SK-N-SH (cell line): ENCODE measurements at regions not wholly inside any gene's neighbourhood (a gene's known extent, or its start where the extent isn't known, plus 50 kb on each side); places are given as distances from the start of the nearest gene placed in this dataset.

ENCODE experiments used
- CTCF ChIA-PET: fragments of 300-600, 350-600 bp; formaldehyde crosslinking; extraction: SDS; loops from one replicate; lab custom pipeline; 2021; lab: Yijun Ruan, JAX
- POLR2A ChIA-PET: fragments of 350-600 bp; sonication (Branson Sonifier 250); formaldehyde crosslinking; extraction: SDS; loops from one replicate; lab custom pipeline; 2020; ENCODE audit warnings: antibody characterized with exemption, inconsistent platforms; lab: Yijun Ruan, JAX
- DNase-seq: peaks from one replicate; pipeline ENCODE4 v3.0.0; 2012
- H2AFZ ChIP-seq: fragments of 200-600 bp; sonication (generic); 2 replicates; pipeline ENCODE4 v1.8.1; 2016; ENCODE audit warnings: antibody characterized with exemption, mild to moderate bottlenecking, low read depth
- H3F3A ChIP-seq: fragments of 200-600 bp; sonication (generic); replicated peaks from 2 replicates; pipeline ENCODE3; 2016; ENCODE audit warnings: antibody characterized with exemption, mild to moderate bottlenecking; ENCODE audit not compliant: insufficient read depth
- H3K27ac ChIP-seq, 2 experiments: fragments of 200-500 bp in 1 of 2; fragments of 200-600 bp in 1 of 2; sonication (Bioruptor generic) in 1 of 2; sonication (generic), shearing (Covaris generic) in 1 of 2; 2 replicates each; pipeline versions ENCODE4 v1.5.1 to v1.6.1; 2014 to 2016; ENCODE audit warnings: low read depth in 2 of 2, inconsistent platforms in 1 of 2, low read length in 1 of 2, mild to moderate bottlenecking in 1 of 2, mixed read lengths in 1 of 2
- H3K27me3 ChIP-seq: fragments of 200-600 bp; sonication (generic), shearing (Covaris generic); 2 replicates; pipeline ENCODE4 v1.6.1; 2016; ENCODE audit warnings: mixed run types; ENCODE audit not compliant: insufficient read depth
- H3K36me3 ChIP-seq, 2 experiments: fragments of 200-500 bp in 1 of 2; fragments of 200-600 bp in 1 of 2; sonication (Bioruptor generic) in 1 of 2; sonication (generic) in 1 of 2; replicated peaks in 1 of 2; 2 replicates each; pipeline versions ENCODE3 to v1.5.1; 2014 to 2016; ENCODE audit warnings: low read length in 1 of 2, mild to moderate bottlenecking in 1 of 2; ENCODE audit not compliant: insufficient read depth in 2 of 2, control insufficient read depth in 1 of 2
- H3K4me1 ChIP-seq, 2 experiments: fragments of 200-500 bp in 1 of 2; fragments of 200-600 bp in 1 of 2; sonication (Bioruptor generic) in 1 of 2; sonication (generic), shearing (Covaris generic) in 1 of 2; 2 replicates each; pipeline versions ENCODE4 v1.5.1 to v1.6.1; 2014 to 2016; ENCODE audit warnings: low read depth in 1 of 2, low read length in 1 of 2, mixed run types in 1 of 2; ENCODE audit not compliant: insufficient read depth in 2 of 2, control insufficient read depth in 1 of 2
- H3K4me2 ChIP-seq: fragments of 200-600 bp; sonication (generic), shearing (Covaris generic); 2 replicates; pipeline ENCODE4 v1.6.1; 2017; ENCODE audit warnings: mixed run types
- H3K4me3 ChIP-seq, 2 experiments: fragments of 200-500 bp in 1 of 2; fragments of 200-600 bp in 1 of 2; sonication (Bioruptor generic) in 1 of 2; sonication (generic), shearing (Covaris generic) in 1 of 2; 2 replicates each; pipeline versions ENCODE4 v1.5.1 to v1.8.1; 2014 to 2016; ENCODE audit warnings: low read depth in 2 of 2, inconsistent platforms in 1 of 2, low read length in 1 of 2, mild to moderate bottlenecking in 1 of 2, mixed read lengths in 1 of 2, moderate library complexity in 1 of 2
- H3K79me2 ChIP-seq: fragments of 200-600 bp; sonication (generic); 2 replicates; pipeline ENCODE4 v1.8.1; 2017; ENCODE audit warnings: mild to moderate bottlenecking; ENCODE audit not compliant: insufficient read depth
- H3K9ac ChIP-seq: fragments of 200-600 bp; sonication (generic); 2 replicates; pipeline ENCODE4 v1.6.1; 2017; ENCODE audit warnings: mixed run types
- H3K9me2 ChIP-seq: fragments of 200-600 bp; sonication (generic); 2 replicates; pipeline ENCODE4 v1.6.1; 2017; ENCODE audit warnings: mixed run types
- H3K9me3 ChIP-seq: fragments of 200-600 bp; sonication (generic); 2 replicates; pipeline ENCODE4 v1.6.1; 2017; ENCODE audit warnings: mixed run types, mild to moderate bottlenecking, moderate library complexity
- H4K20me1 ChIP-seq: fragments of 200-600 bp; sonication (generic); 2 replicates; pipeline ENCODE4 v1.6.1; 2017; ENCODE audit warnings: mild to moderate bottlenecking, mixed run types; ENCODE audit not compliant: insufficient read depth
- CHD2 ChIP-seq: fragments of 150-350 bp; IDR thresholded peaks from 2 replicates; pipeline ENCODE4 v1.6.1; 2018; ENCODE audit warnings: low read length; ENCODE audit not compliant: partially characterized antibody
- ELF1 ChIP-seq: IDR thresholded peaks from 2 replicates; pipeline ENCODE4 v1.4.0; 2012
- EP300 ChIP-seq, 2 experiments: IDR thresholded peaks; 2 replicates each; pipeline versions ENCODE4 v1.4.0 to v1.6.1; 2012; ENCODE audit warnings: borderline replicate concordance in 1 of 2, low read depth in 1 of 2, low read length in 1 of 2
- EZH2phosphoT487 ChIP-seq: fragments of 200-600 bp; sonication (generic); IDR thresholded peaks from 2 replicates; pipeline ENCODE4 v1.6.1; 2017; ENCODE audit warnings: low read depth, mixed run types, mild to moderate bottlenecking, antibody characterized with exemption, moderate library complexity, borderline replicate concordance
- FOSL2 ChIP-seq: IDR thresholded peaks from 2 replicates; pipeline ENCODE4 v1.4.0; 2012; ENCODE audit warnings: low read depth, mild to moderate bottlenecking, moderate library complexity, borderline replicate concordance
- FOXJ3 ChIP-seq: sonication (generic); formaldehyde crosslinking; IDR thresholded peaks from 2 replicates; pipeline ENCODE4 v1.5.1; 2020; ENCODE audit warnings: mild to moderate bottlenecking, missing genetic modification reagents
- FOXM1 ChIP-seq: IDR thresholded peaks from 2 replicates; pipeline ENCODE4 v1.4.0; 2012; ENCODE audit warnings: low read depth, mild to moderate bottlenecking
- GATA2 ChIP-seq: sonication (generic); formaldehyde crosslinking; IDR thresholded peaks from 2 replicates; pipeline ENCODE4 v1.5.0; 2020; ENCODE audit warnings: mild to moderate bottlenecking, missing genetic modification reagents
- MEF2A ChIP-seq: IDR thresholded peaks from 2 replicates; pipeline ENCODE4 v1.4.0; 2012; ENCODE audit warnings: low read depth, borderline replicate concordance
- MXI1 ChIP-seq: IDR thresholded peaks from 2 replicates; pipeline ENCODE4 v1.6.1; 2012; ENCODE audit warnings: mild to moderate bottlenecking, low read depth, low read length, improper control_type of control experiment
- NFIC ChIP-seq: IDR thresholded peaks from 2 replicates; pipeline ENCODE4 v1.4.0; 2012; ENCODE audit warnings: borderline replicate concordance
- NRF1 ChIP-seq: IDR thresholded peaks from 2 replicates; pipeline ENCODE4 v1.6.1; 2012; ENCODE audit warnings: low read depth, mild to moderate bottlenecking, low read length
- POLR2AphosphoS5 ChIP-seq: IDR thresholded peaks from 2 replicates; pipeline ENCODE4 v1.6.1; 2012; ENCODE audit warnings: low read depth, low read length
- RCOR1 ChIP-seq: fragments of 150-350 bp; IDR thresholded peaks from 2 replicates; pipeline ENCODE4 v1.6.1; 2017; ENCODE audit warnings: antibody characterized with exemption, low read length
- RFX5 ChIP-seq: IDR thresholded peaks from 2 replicates; pipeline ENCODE4 v1.6.1; 2012; ENCODE audit warnings: mild to moderate bottlenecking, improper control_type of control experiment, low read length
- RXRA ChIP-seq: IDR thresholded peaks from 2 replicates; pipeline ENCODE4 v1.4.0; 2012; ENCODE audit warnings: low read depth, mild to moderate bottlenecking, borderline replicate concordance
- SIN3A ChIP-seq: IDR thresholded peaks from 2 replicates; pipeline ENCODE4 v1.6.1; 2012; ENCODE audit warnings: low read depth, mild to moderate bottlenecking, low read length, moderate library complexity, borderline replicate concordance
- SMC3 ChIP-seq: IDR thresholded peaks from 2 replicates; pipeline ENCODE4 v1.6.1; 2012; ENCODE audit warnings: low read depth, low read length, improper control_type of control experiment
- TAF1 ChIP-seq: IDR thresholded peaks from 2 replicates; pipeline ENCODE4 v1.6.1; 2012; ENCODE audit warnings: low read depth, mild to moderate bottlenecking, low read length, moderate library complexity, borderline replicate concordance
- TCF12 ChIP-seq: IDR thresholded peaks from 2 replicates; pipeline ENCODE4 v1.4.0; 2012
- WGBS: methylation state at CpG from one replicate; pipeline ENCODE4 v1.1.6; 2017; ENCODE audit warnings: low lambda C conversion rate; 5-methylcytosine and 5-hydroxymethylcytosine counted together
- TF ChIP-seq, protein P1 (sequence below): IDR thresholded peaks from 2 replicates; pipeline ENCODE4 v1.4.0; 2012; ENCODE audit warnings: low read depth, borderline replicate concordance
- TF ChIP-seq, protein P2 (sequence below): IDR thresholded peaks from 2 replicates; pipeline ENCODE4 v1.4.0; 2012; ENCODE audit warnings: low read depth
- TF ChIP-seq, protein P3 (sequence below): IDR thresholded peaks from 2 replicates; pipeline ENCODE4 v1.6.1; 2012; ENCODE audit warnings: mild to moderate bottlenecking, low read depth, low read length, moderate library complexity
- TF ChIP-seq, protein P4 (sequence below): IDR thresholded peaks from 2 replicates; pipeline ENCODE4 v1.4.0; 2012; ENCODE audit warnings: low read depth, borderline replicate concordance

DNA sequence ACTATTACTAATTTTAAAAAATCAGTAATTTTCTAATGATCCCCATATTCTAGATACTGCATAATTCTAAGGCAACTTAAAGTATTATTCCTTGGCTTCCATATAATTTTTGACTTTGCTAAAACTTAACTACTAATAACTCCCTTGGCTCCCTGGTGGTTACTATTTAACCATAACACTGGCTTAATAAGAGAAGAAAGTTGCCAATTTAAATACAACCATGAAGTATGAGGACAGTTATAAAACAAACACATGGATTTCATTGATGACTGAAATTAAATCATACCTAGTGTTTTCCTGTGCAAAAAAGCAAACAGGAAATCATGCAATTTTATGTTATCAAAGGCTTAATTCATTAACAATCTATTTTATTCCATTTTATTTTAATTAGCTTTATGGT is 1073.9 kb downstream of the GRM8 start:
- DNase-seq: no peak
- H3K27me3 ChIP-seq: no peaks in the 10 kb centered on the region
- TF ChIP-seq FOXM1: no peak
- TF ChIP-seq CHD2: no peak
- no peak for TF ChIP-seq SIN3A
- TF ChIP-seq POLR2AphosphoS5: no peak
- TF ChIP-seq RXRA: no peak
- no peak for TF ChIP-seq TCF12
- no peak for TF ChIP-seq MXI1
- TF ChIP-seq ELF1: no peak
- no peak for TF ChIP-seq GATA2 (CRISPR knock-in tag)
- TF ChIP-seq, all 33 proteins: peak for 0
- H3K79me2 ChIP-seq: no peaks in the 10 kb centered on the region
- no peaks in the 10 kb centered on the region for H3K4me1 ChIP-seq
- ChIA-PET CTCF (no interaction called here), POLR2A (no interaction called here)
- no peak overlapping the region for H3K9ac ChIP-seq
- H3K4me3 ChIP-seq: no peak overlapping the region
- no peaks in the 10 kb centered on the region for H4K20me1 ChIP-seq
- H3K4me2 ChIP-seq: no peak overlapping the region
- no peaks in the 10 kb centered on the region for H3K9me2 ChIP-seq
- H2AFZ ChIP-seq: no peak overlapping the region
- no peak overlapping the region for H3K27ac ChIP-seq
- no peaks in the 10 kb centered on the region for H3K36me3 ChIP-seq
- no peaks in the 10 kb centered on the region for H3K9me3 ChIP-seq
- H3F3A ChIP-seq: no peaks in the 10 kb centered on the region

DNA sequence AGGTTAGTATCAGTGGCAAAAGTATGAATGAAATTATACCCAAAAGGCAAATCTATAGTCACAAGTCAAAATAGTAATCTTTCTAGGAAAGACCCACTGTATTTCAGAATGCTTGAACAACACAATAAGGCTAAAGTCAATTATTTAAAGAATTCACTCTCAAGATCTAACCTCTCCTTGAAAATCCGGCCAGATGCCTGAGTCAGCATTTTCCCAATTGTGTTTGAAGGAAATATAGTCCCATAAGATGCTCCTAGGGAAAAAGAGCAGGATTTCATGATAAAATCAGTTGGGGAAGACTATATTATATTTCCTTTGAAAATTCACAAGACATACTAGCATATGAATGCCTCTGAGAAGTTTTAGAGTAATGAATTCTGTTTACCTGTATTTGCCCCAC is 1075.0 kb downstream of the GRM8 start:
- Histone ChIP-seq H3K9ac (no peak overlapping the region), H3F3A (no peaks in the 10 kb centered on the region), H3K36me3 (no peaks in the 10 kb centered on the region), H2AFZ (no peak overlapping the region), H3K4me3 (no peak overlapping the region), H3K27me3 (no peaks in the 10 kb centered on the region), H3K27ac (no peak overlapping the region), H3K9me2 (no peaks in the 10 kb centered on the region), H3K9me3 (no peaks in the 10 kb centered on the region), H4K20me1 (no peaks in the 10 kb centered on the region), H3K4me1 (no peaks in the 10 kb centered on the region), H3K79me2 (no peaks in the 10 kb centered on the region), H3K4me2 (no peak overlapping the region)
- TF ChIP-seq TAF1 (no peak), FOXJ3 (CRISPR knock-in tag) (no peak), NFIC (no peak), RXRA (no peak), ELF1 (no peak), RFX5 (no peak), EZH2phosphoT487 (no peak), MEF2A (no peak), MXI1 (no peak), SMC3 (no peak), RCOR1 (no peak), FOSL2 (no peak), EP300 (IDR thresholded peaks at IDR 0.05; ENCODE audit: borderline replicate concordance in 1 of 2, low read depth in 1 of 2, low read length in 1 of 2) (no peak), NRF1 (no peak), FOXM1 (no peak), GATA2 (CRISPR knock-in tag) (no peak)
- TF ChIP-seq, protein P1, sequence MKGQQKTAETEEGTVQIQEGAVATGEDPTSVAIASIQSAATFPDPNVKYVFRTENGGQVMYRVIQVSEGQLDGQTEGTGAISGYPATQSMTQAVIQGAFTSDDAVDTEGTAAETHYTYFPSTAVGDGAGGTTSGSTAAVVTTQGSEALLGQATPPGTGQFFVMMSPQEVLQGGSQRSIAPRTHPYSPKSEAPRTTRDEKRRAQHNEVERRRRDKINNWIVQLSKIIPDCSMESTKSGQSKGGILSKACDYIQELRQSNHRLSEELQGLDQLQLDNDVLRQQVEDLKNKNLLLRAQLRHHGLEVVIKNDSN: no peak
- TF ChIP-seq, protein P2, sequence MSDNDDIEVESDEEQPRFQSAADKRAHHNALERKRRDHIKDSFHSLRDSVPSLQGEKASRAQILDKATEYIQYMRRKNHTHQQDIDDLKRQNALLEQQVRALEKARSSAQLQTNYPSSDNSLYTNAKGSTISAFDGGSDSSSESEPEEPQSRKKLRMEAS: no peak
- TF ChIP-seq, protein P3, sequence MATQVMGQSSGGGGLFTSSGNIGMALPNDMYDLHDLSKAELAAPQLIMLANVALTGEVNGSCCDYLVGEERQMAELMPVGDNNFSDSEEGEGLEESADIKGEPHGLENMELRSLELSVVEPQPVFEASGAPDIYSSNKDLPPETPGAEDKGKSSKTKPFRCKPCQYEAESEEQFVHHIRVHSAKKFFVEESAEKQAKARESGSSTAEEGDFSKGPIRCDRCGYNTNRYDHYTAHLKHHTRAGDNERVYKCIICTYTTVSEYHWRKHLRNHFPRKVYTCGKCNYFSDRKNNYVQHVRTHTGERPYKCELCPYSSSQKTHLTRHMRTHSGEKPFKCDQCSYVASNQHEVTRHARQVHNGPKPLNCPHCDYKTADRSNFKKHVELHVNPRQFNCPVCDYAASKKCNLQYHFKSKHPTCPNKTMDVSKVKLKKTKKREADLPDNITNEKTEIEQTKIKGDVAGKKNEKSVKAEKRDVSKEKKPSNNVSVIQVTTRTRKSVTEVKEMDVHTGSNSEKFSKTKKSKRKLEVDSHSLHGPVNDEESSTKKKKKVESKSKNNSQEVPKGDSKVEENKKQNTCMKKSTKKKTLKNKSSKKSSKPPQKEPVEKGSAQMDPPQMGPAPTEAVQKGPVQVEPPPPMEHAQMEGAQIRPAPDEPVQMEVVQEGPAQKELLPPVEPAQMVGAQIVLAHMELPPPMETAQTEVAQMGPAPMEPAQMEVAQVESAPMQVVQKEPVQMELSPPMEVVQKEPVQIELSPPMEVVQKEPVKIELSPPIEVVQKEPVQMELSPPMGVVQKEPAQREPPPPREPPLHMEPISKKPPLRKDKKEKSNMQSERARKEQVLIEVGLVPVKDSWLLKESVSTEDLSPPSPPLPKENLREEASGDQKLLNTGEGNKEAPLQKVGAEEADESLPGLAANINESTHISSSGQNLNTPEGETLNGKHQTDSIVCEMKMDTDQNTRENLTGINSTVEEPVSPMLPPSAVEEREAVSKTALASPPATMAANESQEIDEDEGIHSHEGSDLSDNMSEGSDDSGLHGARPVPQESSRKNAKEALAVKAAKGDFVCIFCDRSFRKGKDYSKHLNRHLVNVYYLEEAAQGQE: no peak
- TF ChIP-seq, protein P4, sequence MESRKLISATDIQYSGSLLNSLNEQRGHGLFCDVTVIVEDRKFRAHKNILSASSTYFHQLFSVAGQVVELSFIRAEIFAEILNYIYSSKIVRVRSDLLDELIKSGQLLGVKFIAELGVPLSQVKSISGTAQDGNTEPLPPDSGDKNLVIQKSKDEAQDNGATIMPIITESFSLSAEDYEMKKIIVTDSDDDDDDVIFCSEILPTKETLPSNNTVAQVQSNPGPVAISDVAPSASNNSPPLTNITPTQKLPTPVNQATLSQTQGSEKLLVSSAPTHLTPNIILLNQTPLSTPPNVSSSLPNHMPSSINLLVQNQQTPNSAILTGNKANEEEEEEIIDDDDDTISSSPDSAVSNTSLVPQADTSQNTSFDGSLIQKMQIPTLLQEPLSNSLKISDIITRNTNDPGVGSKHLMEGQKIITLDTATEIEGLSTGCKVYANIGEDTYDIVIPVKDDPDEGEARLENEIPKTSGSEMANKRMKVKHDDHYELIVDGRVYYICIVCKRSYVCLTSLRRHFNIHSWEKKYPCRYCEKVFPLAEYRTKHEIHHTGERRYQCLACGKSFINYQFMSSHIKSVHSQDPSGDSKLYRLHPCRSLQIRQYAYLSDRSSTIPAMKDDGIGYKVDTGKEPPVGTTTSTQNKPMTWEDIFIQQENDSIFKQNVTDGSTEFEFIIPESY: no peak
- ChIA-PET POLR2A (no interaction called here), CTCF (no interaction called here)
- no peak for DNase-seq
- WGBS: 34% methylated on average over 1 of the region's 1 CpG
